T1000 (cell line): ENCODE measurements at regions not wholly inside any gene's neighbourhood (a gene's known extent, or its start where the extent isn't known, plus 50 kb on each side); places are given as distances from the start of the nearest gene placed in this dataset.
"Not testable (repeated sequence)": the region's sequence is repeated elsewhere in the genome, so short reads cannot be mapped to it uniquely, and the experiment has no call there.

Experiments used
- DNase-seq: peaks from one replicate; lab custom pipeline; 2025; ENCODE audit warnings: mixed read lengths; lab: John Stamatoyannopoulos, UW

GRCh38 chr13:88718781-88719180 lies 1047.6 kb downstream of the SLITRK5 start:
- no peak for DNase-seq

DNA sequence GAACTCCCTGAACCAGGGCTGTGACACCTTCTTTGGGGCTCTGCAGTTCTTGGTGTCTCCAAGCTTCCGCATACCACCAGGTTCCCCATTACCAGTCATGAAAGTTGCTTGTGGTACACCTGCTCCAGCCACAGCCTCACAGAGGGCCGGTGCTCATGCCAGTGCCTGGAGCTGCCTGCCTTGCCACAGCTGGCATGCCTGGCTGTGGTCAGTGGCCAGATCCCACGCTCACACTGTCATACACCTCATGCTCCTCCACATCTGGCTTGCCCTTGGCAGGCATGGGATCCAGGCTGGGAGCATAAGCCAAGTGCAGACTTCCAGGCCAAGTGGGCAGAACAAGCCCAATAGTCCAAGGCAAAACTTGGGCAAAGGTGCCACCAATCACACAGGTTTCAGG lies 1054.9 kb downstream of the SLITRK5 start:
- DNase-seq: no peak

DNA sequence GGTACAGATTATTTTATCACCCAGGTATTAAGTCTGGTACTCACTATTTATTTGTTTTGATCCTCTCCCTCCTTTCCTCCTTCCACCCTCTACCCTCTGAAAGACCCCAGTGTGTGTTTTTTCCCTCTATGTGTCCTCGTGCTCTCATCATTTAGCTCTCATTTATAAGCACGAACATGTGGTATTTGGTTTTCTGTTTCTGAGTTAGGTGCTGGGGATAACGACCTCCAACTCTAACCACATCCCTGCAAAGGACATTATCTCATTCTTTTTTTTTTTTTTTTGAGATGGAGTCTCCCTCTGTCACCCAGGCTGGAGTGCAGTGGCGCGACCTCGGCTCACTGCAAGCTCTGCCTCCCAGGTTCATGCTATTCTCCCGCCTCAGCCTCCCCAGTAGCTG lies 1056.1 kb downstream of the SLITRK5 start:
- DNase-seq: not testable (repeated sequence)

- DNase-seq: no peak
Observed at GRCh38 chr13:88729605-88730004, 1058.4 kb downstream of the SLITRK5 start.

DNA sequence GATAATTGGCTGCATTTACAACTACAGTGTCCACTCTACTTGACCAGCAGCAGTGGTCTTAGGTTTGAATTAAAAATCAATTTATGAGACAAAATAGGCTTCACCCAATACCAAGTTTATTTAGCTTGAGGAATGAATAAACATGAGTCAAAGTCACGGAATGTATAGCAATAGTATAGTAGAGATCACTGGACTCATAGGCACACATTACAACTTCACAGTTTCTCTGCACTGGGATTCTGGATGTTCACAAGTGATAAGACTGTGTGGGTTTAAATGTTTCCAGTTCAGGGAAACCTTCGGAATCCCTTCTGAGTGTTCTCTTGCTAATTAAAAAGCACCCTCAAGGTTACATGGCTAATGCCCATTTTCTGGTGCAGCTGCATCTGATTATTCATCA lies 1064.9 kb downstream of the SLITRK5 start:
- DNase-seq: no peak

DNA sequence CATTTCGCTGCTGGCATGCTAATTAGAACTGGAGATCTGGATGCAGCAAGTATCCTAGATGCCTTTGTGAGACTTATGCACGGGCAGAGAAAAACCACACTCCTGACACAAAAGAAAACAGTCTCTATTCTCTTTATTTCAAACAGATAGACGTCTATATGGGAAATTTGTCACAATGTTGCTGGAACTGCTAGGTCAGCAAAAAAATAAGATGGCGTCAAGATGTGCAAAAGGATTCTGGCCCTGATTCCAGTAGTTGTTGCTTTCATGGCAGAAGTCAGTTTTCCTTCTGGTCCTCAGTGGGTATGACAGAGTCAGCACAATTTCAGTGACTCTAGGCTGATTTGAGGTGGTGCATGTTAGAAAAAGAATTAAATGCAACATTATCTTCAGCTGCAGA lies 1068.0 kb downstream of the SLITRK5 start:
- DNase-seq: no peak

DNA sequence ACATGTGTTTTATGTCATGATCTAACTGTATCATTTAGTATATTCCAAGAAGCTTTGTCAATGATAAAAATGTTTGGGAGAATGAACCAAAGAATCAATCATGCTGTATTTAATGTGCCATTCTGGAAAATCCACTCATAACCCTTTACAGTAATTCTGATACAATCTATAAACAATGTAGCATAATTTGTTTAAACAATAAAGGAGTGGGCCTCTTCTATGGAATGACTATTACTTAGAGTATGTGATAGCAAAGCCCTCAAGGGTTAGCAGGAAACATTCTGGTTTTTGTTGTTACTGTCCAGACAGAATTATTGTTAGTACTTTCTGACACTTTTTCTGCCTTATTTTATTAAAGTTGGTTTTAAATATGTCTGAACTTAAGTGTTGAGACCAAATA lies 1073.1 kb downstream of the SLITRK5 start:
- no peak for DNase-seq

DNA sequence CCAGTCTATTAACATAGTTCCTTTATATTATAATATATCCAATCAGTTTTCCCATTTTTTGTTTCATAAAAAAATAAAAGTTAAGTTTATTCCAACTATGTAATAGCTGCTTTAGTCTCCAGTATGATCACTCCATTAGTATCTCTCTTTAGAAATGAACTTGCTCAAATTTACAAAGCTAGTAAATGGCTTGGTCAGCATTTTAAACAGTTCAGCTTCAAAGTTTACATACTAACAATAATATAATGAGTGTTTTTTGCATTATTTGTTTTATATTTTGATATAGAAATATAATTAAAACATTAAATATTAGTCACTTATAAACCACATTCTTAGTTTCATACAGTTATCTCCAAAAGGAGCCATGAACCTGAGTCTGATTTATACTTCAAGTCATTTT lies 1073.8 kb downstream of the SLITRK5 start:
- no peak for DNase-seq

DNA sequence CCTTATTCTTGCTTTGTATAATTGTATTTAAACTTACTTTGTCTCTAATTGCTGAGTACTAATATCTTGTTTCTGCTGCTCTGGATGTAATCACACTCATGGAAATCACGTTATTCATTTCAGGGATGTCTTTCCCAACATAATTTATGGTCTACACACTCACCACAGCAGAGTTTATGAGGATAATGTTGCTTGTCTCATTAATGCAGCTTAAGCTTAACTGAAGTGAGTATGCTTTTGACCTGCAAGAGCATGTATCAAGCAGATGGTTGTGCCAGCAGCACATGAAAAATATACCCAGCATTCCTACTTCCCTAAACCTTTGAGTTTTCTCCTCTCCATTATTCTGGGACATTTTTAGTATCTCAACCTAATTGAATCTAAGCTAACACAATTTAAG lies 1080.9 kb downstream of the SLITRK5 start:
- no peak for DNase-seq

- no peak for DNase-seq
Observed at GRCh38 chr13:88754141-88754540, 1083.0 kb downstream of the SLITRK5 start.

DNA sequence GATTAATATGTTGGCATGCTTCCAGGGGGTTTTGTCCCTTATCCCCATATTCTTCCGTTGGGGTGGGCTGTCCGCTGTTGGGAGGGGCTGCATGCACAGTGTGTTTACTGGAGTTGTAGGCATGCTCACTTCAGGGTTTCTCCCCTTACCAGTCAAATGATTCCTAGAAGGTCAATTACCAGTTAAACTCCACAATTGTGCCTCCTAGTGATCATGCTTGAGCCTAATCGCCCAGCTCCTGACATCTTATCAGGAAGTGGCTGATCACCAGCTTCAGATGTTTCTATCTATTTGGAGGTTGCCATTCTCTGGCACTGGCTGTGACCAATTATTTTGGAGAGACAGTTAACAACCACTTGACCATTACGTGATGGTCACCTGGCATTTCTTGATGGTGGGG lies 1090.0 kb downstream of the SLITRK5 start:
- DNase-seq: no peak

GRCh38 chr13:88764103-88764502 lies 1092.9 kb downstream of the SLITRK5 start:
- no peak for DNase-seq

GRCh38 chr13:88800505-88800904 lies 1129.3 kb downstream of the SLITRK5 start:
- DNase-seq: no peak

GRCh38 chr13:88801361-88801760 lies 1130.2 kb downstream of the SLITRK5 start:
- DNase-seq: no peak

DNA sequence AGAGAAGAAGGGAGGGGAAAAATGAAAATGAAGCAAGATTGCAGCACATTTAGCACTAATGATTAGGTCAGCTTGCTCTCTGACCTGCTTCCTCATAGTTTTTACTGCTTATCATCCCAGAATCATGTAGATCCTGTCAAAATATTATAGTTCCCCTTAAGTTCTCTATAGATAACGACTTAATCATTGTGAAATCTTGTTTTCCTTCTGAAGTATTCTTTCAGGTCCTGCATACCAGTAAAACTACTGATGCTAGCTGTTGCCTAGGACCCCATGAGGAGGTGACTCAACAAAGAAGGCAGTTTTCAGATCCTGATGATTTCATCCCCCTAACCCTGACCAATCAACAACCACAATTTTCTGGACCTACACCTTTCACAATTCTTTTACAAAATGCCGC lies 1131.7 kb downstream of the SLITRK5 start:
- DNase-seq: no peak

GRCh38 chr13:88806438-88806837 lies 1135.3 kb downstream of the SLITRK5 start:
- DNase-seq: no peak

DNA sequence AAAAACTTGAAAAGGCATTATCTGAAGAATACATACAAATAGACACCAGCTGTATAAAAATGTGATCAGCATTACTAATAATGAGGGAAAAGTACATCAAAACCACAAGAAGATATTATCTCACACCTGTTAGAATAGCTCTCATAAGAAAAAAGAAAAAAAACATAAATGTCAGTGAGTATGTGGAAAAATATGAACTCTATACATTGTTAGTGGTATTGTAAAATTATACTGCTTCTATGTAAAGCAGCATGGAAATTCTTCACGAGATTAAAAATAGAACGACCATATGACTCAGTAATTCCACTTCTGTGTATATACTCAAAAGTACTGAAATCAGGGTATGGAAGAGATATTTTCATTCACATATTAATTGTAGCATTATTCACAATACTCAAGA lies 1146.4 kb downstream of the SLITRK5 start:
- no peak for DNase-seq

GRCh38 chr13:88823114-88823513 lies 1151.9 kb downstream of the SLITRK5 start:
- DNase-seq: no peak

- DNase-seq: no peak
Observed at GRCh38 chr13:88824218-88824617, 1153.0 kb downstream of the SLITRK5 start.

DNA sequence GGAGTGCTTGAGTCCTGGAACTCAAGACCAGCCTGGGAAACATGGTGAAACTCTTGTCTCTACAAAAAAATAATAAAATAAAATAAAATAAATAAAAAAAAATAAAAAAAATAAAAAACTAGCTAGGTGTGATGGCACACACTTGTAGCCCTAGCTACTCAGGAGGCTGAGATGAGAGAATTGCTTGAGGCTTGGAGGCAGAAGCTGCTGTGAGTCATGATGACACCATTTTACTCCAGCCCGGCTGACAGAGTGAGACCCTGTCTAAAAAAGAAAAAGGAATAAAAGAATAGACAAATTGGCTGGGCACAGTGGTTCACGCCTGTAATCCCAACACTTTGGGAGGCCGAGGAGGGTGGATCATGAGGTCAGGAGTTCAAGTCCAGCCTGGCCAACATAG lies 1168.9 kb downstream of the SLITRK5 start:
- no peak for DNase-seq

- DNase-seq: not testable (repeated sequence)
Observed at GRCh38 chr13:88852293-88852692, 1181.1 kb downstream of the SLITRK5 start.

DNA sequence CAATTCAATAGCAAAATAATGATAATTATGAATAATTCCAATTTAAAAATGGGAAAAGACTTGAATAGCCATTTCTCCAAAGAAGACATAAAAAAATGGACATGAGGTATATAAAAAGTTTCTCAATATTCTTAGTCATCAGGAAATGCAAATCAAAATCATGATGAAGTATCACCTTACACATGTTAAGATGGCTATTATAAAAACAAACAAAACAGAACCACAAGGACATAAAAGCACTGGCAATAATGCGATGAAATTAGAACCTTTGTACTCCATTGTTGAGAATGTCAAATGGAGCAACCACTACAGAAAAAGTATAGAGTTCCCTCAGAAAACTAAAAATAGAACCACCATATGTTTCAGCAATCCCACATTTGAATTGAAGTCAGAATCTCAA lies 1186.1 kb downstream of the SLITRK5 start:
- DNase-seq: no peak

- DNase-seq: no peak
Observed at GRCh38 chr13:88862095-88862620, 1191.0 kb downstream of the SLITRK5 start.

DNA sequence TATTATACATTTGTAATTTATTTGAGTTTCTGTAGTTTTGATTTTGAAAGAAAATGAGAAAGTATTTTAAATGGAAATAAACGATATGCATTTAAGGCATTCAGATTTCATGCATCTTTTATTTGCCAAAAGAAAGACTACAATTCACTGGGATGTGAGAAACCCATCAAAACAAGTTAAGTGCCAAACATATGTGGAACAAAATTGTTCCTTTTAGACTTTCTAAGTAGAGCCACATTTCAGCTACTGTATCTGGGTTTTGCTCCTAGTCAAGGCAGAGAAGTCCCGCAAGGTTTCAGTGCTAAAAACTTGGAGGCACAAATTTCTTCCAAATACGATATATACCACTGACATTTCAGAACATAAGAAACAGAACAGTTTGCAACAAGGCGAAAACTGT lies 1191.9 kb downstream of the SLITRK5 start:
- no peak for DNase-seq

GRCh38 chr13:88866195-88866594 lies 1195.0 kb downstream of the SLITRK5 start:
- no peak for DNase-seq
